G401 (cell line): ENCODE measurements at regions not wholly inside any gene's neighbourhood (a gene's known extent, or its start where the extent isn't known, plus 50 kb on each side); places are given as distances from the start of the nearest gene placed in this dataset.

Source experiments
- DNase-seq: peaks from one replicate; pipeline ENCODE4 v3.0.0-alpha.2; 2015; ENCODE audit warnings: low spot score
- in situ Hi-C: cut with HindIII; loops from 2 replicates; pipeline ENCODE4 v1.10.0; 2016; ENCODE audit warnings: low sequenced_read_pairs, mixed read lengths

- in situ Hi-C loops, result no loop called here
Observed at GRCh38 chr14:100450049-100450448, 126.9 kb downstream of the SLC25A47 start.

GRCh38 chr14:100450736-100451135 lies 127.6 kb downstream of the SLC25A47 start:
- DNase-seq, result no peak

More at GRCh38 chr14:100450049-100450448, 126.9 kb downstream of the SLC25A47 start:
- DNase-seq, result no peak

DNA sequence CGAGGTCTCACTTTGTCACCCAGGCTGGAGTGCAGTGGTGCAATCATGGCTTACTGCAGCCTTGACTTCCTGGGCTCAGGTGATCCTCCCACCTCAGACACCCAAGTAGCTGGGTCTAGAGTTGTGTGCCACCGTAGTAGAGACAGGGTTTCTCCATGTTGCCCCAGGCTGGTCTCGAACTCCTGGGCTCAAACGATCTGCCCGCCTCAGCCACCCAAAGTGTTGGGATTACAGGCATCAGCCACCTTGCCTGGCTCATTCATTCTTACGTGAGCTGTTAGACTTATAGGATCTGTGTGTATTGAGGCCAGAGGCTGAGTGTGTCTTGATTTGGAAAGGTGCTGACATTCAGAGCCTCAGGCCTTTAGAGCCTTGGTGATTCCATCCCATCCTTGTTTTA lies 128.1 kb downstream of the SLC25A47 start:
- DNase-seq, result no peak
- in situ Hi-C loops, result no loop called here

More at GRCh38 chr14:100450736-100451135, 127.6 kb downstream of the SLC25A47 start:
- in situ Hi-C loops, result no loop called here

GRCh38 chr14:100453930-100454329 lies 130.8 kb downstream of the SLC25A47 start:
- no peak for DNase-seq
- in situ Hi-C loops, result no loop called here

GRCh38 chr14:100454437-100454836 lies 131.3 kb downstream of the SLC25A47 start:
- in situ Hi-C loops, result no loop called here
- DNase-seq, result no peak

DNA sequence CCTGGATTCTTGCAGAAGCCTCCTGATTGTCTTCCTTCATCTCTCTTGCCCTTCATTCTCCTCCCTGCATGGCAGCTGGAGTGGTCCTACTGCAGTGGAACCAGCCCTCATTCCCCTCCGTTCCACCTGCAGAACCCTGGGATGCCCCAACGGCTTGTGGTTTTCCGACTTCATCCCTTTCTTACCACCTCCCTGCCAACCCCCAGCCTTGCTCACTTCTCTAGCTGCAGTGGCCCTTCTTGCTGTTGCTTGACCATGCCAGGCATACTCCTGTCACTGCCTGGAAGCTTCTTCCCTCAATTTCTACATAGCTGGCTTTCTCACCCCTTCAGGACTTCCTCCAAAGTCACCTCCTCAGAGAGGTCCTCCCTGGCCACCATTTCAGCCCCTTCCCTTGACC lies 123.3 kb downstream of the BEGAIN start:
- in situ Hi-C loops, result no loop called here
- no peak for DNase-seq

GRCh38 chr14:100466111-100466856 lies 120.9 kb downstream of the BEGAIN start:
- DNase-seq, result no peak
- in situ Hi-C loops, result no loop called here

DNA sequence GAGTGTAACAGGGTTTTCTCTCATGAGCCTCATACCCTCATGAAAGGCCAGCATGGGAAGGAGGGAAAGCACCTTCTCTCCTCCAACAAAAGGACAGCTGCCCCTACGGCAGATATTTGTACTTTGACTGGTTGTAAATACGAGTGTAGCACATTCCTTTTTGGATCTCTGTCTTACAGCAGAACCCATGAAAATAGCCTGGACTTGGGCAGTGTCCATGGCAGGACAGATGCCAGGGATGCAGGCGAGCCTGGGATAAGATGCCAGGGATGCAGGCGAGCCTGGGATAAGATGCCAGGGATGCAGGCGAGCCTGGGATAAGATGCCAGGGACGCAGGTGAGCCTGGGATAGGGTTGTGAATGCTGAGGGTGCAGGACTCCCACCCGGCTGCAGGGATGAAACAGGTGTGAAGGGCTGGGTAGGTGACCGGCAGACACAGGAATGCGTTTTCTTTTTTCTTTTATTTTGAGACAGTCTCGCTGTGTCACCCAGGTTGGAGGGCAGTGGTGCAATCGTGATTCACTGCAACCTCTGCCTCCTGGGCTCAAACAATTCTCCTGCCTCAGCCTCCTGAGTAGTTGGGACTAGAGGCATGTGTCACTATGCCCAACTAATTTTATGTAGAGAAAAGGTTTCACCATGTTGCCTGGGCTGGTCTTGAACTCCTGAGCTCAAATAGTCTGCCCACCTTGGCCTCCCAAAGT lies 120.0 kb downstream of the BEGAIN start:
- in situ Hi-C loops, result no loop called here
- peak; percentile 84 for DNase-seq

GRCh38 chr14:100467939-100468338 lies 119.3 kb downstream of the BEGAIN start:
- no peak for DNase-seq
- in situ Hi-C loops, result no loop called here

DNA sequence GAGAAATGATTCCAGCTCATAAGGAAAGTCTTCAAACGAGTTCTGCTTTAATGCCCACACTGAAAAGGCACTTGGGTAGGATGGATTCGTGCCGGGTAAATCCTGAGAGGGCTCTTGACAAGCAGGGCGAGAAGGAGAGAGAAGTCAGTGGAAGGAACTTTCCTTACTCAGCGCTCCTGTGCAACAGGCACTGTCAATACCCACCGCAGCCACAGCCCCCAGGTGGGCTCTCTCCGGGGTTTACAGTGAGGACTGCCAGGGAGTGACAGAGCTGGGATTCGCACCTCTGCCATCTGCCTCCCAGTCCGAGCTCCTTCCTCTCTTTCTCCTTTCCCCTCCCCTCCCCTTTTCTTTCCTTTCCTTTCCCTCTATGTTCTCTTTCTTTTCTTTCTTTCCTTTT lies 118.7 kb downstream of the BEGAIN start:
- in situ Hi-C loops, result no loop called here
- DNase-seq, result peak; percentile 17

- in situ Hi-C loops, result no loop called here
- no peak for DNase-seq
Observed at GRCh38 chr14:100469632-100470522, 117.3 kb downstream of the BEGAIN start.

GRCh38 chr14:100470523-100470897 lies 116.7 kb downstream of the BEGAIN start:
- no peak for DNase-seq
- in situ Hi-C loops, result no loop called here

DNA sequence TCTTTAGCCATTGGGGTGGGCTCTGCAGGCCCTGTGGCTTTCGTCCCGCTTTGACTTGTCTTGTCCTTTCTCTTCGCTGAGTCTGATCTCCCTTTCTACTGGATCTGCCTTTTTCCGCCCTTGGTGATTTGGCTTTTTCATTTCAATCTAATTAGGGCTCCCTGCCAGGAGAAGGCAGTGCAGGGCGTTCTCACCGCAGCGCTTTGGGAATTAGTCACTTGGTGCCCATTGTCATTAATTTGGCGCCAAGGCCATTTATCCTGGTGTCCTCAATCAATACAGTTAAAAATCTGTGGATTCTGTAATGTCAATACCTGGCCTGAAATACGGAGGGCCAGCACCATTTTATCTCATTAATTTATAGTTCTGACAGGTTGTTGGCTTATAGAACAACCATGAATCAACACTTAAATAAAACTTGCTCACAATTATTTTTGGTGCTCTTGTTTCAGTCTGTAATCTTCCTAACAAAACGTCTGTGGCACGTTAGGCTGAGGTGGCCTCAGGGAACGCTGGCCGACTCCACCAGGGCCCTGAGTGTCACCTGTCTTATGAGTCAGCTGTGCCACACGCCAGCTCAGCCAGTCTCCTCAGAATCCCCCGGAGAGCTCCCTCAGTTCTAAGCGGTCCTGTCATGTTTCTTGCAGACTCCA lies 115.7 kb downstream of the BEGAIN start:
- DNase-seq, result peak; percentile 11
- in situ Hi-C loops, result no loop called here

DNA sequence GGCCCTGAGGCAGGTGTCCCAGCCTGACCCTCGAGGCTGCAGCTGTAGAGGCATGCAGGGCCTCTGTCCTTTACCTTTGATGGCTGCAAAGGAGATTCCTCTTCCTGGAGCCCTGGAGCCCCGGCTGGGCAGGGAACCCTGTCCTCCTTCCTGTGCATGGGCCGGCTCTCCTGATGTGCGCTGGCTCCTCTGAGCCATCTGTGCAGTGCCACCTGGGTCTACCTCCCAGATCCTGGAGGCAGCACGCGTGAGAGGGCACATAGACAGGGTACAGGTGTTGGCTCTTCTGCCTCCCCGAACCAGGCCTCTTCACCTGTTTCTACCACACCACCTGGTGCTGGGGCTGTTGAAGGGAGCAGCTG lies 115.1 kb downstream of the BEGAIN start:
- in situ Hi-C loops, result no loop called here
- no peak for DNase-seq

DNA sequence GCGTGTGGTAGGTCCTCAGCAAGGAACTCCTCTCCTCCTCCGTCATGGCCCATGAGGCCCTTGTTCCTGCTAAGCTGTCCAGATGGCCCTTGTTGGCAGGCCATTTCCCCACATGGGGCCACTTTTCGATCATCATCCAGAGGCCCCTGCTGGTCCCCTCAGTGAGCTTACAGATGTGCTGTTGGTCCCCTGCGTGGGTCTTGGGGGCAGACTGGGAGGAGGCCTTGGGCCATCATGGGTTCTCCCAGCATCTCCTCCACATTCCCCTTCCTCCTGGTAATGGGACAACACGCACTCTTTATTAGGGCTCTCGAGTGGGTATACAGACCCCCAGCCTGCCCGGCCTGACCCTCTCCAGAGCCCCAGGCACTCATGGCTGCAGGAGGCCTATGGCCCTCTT lies 114.7 kb downstream of the BEGAIN start:
- no peak for DNase-seq
- in situ Hi-C loops, result no loop called here

- no peak for DNase-seq
- in situ Hi-C loops, result no loop called here
Observed at GRCh38 chr14:100473249-100473648, 114.0 kb downstream of the BEGAIN start.

GRCh38 chr14:100474196-100474595 lies 113.0 kb downstream of the BEGAIN start:
- DNase-seq, result no peak
- in situ Hi-C loops, result no loop called here

DNA sequence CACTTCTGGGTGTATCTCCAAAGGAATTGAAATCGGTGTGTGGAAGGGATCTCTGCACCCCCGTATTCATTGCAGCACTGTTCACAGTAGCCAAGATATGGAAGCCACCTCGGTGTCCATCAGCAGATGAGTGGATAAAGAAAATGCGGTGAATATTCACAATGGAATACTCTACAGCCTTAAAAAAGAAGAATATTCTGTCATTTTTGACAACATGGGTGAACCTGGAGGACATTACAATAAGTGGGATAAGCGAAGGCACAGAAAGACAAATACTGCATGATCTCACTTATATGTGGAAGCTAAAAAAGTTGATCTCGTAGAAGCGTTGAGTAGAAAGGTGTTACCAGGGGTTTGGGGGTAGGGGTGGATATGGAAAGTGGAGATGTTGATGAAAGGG lies 111.9 kb downstream of the BEGAIN start:
- no peak for DNase-seq
- in situ Hi-C loops, result no loop called here

DNA sequence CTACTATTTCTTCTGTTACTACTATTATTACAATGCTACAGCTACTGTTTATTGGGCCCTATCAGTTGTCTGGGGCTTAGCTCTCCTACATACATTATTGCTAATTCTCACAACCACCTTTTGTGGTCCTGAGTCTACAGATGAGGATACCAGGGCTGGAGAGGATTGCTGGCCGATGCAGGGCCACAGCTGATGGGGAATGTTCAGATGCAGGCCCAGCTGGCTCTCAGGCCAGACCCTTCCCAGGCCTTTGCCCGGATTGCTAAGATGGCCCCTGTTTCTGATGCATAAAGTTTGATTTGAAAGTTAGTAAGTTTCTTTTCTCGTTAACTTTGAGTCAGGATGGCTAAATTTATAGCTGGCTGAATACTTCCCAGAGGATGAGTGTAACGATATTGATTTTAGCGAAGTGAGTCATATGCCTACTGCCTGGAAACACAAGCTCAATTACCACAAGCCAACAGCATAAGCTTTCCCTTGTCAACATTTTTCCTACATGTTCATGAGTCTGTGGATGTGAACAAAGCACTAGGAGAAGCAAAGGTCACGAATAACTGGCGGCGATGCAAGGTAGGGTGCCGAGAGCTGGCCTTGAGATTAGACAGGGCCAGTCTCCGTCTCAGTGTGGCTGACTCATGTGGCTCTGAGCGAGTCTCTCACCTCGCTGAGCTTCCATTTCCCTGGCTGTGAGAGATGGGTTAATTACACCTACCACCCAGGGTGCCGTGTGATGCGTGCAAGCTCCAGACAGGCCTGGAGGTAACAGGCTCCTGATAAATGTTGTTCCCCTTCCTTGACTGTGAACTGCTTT lies 111.0 kb downstream of the BEGAIN start:
- in situ Hi-C loops, result no loop called here
- DNase-seq, result no peak
